AG09319 (cell line): ENCODE measurements at regions not wholly inside any gene's neighbourhood (a gene's known extent, or its start where the extent isn't known, plus 50 kb on each side); places are given as distances from the start of the nearest gene placed in this dataset.

Experiments
- DNase-seq: peaks from one replicate; pipeline ENCODE4 v3.0.0-alpha.2; 2010; ENCODE audit warnings: low read depth; ENCODE audit errors: extremely low read depth
- TF ChIP-seq, protein P1 (sequence below): IDR thresholded peaks from 2 replicates; pipeline ENCODE4 v1.5.1; 2011; ENCODE audit warnings: low read depth, mild to moderate bottlenecking, inconsistent platforms, low read length, moderate library complexity

DNA sequence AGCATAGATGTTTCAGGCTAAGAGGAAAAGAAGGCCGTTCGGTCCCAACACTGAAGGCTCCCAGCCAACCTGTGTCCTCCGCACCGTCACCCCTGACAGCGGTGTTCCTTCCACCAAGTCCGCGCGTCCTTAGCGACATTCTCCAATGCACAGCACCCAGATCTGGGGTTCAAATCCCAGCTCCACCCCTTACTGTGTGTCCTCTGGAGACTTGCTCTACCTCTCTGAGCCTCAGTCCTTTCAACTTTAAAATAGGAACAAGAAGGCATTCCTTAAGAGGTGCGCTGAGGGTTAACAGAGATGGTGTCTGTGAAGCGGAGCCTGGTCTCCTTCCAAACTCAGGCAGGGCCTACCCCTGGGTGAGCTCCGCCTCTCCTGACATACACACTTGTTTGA, 224.0 kb downstream of the MN1 start:
- DNase-seq = no peak
- TF ChIP-seq, protein P1, sequence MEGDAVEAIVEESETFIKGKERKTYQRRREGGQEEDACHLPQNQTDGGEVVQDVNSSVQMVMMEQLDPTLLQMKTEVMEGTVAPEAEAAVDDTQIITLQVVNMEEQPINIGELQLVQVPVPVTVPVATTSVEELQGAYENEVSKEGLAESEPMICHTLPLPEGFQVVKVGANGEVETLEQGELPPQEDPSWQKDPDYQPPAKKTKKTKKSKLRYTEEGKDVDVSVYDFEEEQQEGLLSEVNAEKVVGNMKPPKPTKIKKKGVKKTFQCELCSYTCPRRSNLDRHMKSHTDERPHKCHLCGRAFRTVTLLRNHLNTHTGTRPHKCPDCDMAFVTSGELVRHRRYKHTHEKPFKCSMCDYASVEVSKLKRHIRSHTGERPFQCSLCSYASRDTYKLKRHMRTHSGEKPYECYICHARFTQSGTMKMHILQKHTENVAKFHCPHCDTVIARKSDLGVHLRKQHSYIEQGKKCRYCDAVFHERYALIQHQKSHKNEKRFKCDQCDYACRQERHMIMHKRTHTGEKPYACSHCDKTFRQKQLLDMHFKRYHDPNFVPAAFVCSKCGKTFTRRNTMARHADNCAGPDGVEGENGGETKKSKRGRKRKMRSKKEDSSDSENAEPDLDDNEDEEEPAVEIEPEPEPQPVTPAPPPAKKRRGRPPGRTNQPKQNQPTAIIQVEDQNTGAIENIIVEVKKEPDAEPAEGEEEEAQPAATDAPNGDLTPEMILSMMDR = no peak

DNA sequence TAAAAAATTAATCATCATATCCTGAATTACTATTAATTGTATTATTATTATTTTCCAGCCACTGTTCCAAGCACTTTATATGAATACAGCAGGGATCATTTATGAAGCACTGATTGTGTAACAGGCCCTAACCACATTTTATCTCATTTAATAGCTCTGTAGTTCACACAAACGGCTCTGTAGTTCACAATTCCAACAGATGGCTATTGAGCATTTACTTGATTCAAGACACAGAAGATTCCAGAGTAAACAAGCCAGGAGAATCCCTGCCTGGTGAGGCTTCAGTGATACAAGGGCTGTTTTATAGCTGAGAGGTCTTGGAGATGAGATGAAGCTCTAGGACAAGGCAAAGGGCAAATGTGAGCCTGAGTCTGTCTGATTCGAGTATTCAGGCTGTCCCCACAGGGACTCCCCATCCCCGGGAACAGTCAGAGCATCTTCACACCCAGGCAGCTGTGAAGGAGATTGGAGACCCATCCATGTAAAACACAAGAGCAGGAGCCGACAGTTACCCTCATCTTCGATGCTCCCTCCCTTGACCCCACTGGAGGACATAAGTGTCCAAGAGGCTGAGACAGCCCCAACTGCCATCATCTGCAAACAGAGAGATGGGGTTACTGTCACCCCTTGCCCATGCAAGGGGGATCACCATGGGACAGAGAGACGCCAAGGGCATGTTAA, 222.5 kb downstream of the MN1 start:
- TF ChIP-seq, protein P1 = no peak
- no peak for DNase-seq

DNA sequence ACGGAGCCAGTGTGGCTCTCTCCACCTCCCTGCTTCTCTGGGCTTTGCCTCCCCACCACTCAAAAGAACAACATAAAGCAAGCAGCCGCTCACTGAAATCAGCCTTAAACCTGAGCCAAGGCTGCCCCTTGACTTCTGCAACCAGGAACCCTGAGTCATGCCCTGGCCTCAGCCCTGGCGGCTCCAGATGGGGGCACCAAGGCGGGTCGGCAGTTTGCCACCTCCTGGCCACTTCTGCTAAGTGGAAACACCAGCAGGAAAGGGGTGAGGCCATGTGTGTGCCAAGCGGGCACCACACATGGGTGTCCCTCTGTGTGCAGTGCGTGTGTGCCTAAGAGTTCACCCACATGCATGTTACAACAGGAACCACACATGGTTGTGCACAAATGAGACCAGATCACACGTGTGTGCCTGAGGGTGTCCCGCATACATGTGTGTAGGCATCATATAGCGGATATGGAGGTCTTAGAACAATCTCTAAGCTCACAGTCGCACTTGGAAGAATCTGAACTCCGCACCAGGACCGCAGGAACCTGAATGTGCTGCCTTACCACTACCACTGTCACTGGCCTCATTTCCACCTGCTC, 221.2 kb downstream of the MN1 start:
- TF ChIP-seq, protein P1 = no peak
- no peak for DNase-seq

DNA sequence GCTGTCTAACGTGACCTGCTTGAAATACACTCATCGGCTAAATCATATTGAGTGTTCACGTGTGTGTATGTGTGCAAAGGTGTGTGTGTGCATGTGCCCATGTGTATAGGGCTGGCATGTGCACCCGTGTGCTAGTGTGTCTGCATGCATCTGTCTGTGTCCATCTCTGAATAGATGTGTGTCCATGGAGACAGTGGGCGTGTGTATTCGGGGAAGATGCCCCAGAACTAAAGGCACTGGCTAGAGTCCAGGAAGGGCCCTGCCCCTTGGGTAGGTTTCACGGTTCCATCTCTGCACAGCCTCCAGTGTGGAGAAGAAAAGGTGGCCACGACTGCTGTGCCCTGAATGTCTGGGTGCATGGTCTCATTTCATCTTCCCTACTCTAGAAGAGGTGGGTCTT, 220.3 kb downstream of the MN1 start:
- no peak for DNase-seq
- TF ChIP-seq, protein P1 = no peak

DNA sequence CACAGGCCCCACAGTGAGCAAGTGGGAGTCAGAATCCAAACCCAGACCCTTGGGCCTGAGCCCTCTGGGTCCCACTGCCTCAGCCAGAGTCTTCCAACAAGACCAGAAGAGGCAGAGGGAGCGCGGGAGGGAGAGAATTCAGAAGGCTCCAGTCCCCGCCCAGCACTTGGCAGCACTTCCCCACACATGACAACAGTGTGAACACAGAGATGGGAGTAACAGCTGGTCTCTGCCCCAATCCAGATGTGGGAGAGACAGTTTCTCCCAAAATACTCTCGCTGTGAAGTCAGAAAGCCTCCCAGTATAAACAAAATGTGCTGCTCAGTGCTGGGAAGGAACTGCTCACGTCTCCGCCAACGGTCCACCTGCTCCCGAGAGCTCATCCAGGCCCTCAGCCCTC, 219.9 kb downstream of the MN1 start:
- peak; percentile 61 for DNase-seq
- TF ChIP-seq, protein P1 = no peak; the same call in 1 of the 2 replicates

DNA sequence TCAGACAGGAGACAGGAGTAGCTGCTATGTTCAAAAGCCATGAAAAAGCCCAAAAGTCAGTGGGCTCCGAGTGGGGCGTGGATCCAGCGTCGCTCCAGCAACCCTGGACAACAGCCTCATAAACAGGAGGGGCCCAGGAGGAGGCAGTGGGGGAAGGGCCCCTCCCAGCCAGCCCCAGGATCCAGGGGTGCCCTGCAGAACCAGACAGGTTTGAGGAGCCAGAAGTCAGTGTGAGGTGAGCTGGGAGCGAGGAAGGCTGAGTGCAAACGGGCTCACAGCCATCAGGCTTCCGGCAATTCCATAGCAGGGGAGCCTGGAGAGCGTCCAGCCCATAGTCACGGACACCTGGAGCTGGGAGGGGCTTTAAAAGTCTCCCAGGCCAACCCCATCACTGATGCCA, 217.7 kb downstream of the MN1 start:
- TF ChIP-seq, protein P1 = no peak
- no peak for DNase-seq

DNA sequence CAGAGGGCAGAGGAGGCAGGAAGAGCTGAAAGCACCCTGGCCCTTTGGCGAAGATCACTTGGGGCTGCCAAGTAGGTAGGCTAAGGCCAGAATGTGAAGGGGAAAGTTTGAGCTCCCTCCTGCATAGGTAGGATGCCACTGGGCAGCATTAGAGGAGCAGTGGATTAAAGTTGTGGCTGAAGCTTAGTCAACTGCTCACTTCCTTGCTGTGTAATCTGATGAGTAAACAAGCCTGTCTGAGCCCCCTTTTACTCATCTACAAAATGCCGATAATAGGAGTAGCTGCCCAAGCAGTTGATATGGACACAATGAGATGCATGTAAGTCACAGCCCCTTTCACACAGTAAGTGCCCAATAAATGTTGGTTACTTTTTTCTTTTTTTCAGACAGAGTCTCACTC, 216.4 kb downstream of the MN1 start:
- TF ChIP-seq, protein P1 = no peak
- DNase-seq = no peak
